GM21717 (cell line): ENCODE measurements at regions not wholly inside any gene's neighbourhood (a gene's known extent, or its start where the extent isn't known, plus 50 kb on each side); places are given as distances from the start of the nearest gene placed in this dataset.

ENCODE experiments used
- ATAC-seq: cut with Tn5 transposase; IDR thresholded peaks from one replicate; pipeline ENCODE4 v1.9.1; 2021; ENCODE audit warnings: mild to moderate bottlenecking, moderate library complexity; ENCODE audit not compliant: unreplicated experiment

DNA sequence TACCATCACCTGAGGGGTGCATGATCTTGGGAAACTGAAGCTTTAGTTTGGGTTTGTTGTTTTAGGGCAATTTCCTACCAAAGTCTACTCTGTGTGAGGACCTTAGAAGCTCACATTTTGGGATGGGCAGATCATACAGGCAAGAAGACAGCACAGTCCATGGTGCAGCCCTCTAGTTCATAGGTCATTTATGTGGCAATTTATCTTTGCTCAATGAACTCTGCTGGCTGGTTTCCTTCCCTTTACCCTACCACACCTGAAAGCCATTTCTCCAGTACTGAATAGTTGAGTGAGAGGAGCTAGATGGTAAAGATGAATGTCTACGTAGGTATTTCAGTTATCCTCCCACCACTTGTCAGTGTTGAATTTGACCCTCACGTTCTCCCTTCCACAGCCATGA lies 87.5 kb upstream of the KLF12 start:
- ATAC-seq, result no peak

DNA sequence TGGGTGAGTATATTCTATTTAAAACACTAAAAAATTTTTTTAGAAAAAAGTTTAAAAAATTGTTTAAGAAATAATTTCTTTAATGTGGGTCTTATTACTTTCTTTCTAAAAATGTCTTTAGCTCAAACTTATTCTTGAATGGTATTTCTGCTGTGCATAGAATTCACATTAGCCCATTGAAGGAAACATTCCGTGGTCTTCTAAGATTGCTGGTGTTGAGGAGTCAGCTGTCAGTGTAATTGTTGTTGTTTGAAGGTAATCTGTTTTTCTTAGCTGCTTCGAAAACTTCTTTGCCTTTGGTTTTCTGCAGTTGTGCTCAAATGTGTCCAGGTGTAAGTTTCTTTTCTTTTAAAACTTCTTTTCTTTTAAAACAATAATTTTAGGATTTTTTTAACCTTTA lies 85.4 kb upstream of the KLF12 start:
- ATAC-seq, result no peak

DNA sequence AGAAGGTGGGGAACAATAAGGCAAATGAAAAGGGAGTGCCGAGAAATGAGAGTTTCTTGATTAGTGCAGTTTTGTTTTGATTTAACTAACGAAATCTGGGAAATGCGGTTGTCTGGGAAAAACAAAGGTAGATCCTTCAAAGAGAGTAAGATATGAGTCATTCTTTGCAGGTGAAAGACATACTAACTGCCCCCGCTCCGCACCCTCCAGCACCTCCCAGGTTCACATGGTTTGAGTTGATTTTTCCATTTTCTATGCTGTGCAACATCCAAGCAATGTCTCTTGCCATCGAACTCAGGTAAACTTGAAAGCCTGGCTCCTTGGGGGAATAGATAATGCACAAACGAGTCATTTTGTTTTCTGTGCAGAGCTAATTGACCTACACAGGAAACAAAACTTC lies 84.1 kb upstream of the KLF12 start:
- ATAC-seq, result no peak

DNA sequence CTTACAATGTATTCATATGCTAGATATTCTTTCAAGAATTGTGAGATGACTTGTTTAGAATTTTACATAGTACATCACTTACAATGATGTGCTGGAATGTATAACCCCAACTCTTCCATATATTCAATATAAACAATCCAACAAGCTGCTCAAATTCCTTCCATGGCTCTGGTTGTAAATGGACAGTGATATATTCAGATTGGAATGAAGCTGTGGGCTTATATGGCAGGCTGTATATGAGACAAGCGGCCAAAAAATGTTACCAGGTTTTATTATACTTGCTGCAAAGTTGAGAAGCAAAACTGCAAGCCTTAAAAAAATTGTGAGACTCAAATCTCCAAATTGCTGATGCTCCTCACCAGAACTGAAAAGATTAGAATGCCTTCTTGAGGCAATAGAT lies 83.6 kb upstream of the KLF12 start:
- ATAC-seq, result no peak

DNA sequence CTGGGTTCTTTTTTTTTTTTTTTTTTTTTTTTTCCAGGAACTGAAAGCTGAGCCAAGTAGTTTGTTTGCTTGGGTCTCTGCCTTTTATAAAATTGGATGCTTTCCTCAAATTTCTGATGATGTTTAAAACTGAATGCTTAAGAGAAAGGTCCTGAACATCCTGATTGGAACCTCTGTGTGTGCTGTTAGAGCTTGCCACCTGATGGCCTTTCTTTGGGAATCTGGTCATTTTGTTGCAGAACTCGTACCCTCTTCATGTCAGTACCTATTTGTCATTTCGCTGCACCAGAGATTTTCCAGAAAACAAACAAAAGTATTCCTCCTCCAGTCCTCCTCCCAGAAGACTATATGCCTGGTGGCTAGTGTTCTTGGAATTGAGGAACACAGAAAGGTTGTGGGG lies 81.2 kb upstream of the KLF12 start:
- no peak for ATAC-seq

DNA sequence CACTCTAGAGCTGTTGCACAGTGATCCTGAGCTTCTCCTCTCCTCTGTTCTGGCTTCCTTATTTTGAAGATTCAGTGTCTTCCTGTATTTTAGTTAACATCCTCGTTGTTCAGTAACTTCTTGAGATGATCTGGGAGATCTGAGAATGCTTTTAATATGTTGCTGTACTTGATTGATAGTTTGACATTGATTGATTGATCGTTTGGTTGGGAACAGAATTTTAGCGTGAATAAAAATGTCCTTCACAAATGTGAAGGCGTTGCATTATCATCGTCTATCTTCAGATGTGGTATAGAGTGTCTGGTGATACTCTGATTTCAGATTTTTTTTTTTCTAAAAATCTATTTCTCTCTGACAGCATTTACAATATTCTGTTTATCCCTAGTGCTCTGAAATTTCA lies 80.1 kb upstream of the KLF12 start:
- ATAC-seq, result no peak

DNA sequence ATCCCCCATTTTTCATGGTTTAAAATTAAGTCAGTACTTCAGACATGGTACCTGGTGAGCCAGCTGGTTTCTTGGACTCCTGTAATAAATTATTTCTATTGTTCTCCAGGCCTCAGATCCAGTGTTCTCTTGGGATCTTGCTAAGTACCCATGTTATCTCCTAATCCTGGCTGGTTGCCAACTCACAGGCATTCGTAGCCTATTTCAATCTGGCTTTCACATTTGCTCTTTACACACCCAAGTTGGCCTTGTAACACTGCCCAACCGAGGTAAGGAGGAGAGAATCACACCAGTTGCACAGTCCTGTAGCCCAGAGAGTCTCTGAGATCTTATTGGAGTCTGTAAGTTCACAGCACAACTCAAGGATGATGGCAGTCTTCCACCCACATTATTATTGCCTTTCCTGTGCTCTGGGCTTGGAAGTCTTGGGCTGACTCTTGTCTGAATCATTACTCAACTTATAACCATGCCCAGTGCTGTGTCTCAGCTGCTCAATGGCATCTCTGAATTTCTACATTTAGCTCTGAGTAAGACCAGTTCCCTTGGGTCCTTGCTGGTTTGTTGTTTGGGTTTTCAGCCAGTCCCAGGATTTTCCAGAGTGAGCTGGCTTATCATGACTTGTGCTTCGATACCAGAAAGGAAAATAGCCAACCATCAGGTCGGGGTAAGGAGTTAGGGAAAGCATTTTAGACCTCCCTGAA lies 76.6 kb upstream of the KLF12 start:
- ATAC-seq, result no peak

DNA sequence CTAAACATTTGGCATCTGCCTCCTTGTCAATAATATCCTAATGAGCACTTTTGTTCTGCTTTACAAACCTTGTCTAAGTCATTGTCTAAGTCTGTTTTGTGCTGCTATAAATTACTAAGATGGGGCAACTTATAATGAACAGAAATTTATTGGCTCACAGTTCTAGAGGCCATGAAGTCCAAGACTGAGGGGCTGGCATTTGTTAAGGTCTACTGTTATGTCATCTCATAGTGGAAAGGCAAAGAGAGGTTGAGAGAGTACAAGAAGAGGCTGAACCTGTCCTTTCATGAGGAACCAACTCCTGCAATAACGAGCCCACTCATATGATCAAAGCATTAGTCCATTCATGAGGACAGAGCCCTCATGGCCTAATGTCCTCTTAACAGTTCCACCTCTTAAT lies 72.7 kb upstream of the KLF12 start:
- no peak for ATAC-seq

DNA sequence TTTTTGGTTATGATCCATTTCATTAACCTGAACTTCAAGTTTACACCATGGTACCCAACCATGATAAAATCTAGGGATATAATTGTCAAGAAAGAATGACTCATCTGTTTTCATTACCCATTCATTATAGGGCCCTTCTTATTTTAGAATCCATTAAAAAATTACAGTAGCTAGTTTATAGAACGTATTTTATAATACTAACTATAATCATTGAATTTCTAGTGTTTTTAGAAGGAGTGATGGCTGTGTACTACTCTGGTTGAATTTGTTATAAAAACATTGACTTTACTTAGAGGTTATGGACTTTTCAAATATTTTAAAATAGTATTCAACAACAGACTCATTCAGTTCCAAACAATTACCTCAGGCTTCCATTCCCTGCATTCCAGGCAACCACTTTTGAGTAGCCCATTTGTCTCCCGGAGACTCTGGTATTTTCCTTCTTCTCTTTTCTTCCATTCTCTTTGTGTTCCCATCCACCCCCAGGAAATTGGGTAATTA lies 71.9 kb upstream of the KLF12 start:
- ATAC-seq, result no peak

DNA sequence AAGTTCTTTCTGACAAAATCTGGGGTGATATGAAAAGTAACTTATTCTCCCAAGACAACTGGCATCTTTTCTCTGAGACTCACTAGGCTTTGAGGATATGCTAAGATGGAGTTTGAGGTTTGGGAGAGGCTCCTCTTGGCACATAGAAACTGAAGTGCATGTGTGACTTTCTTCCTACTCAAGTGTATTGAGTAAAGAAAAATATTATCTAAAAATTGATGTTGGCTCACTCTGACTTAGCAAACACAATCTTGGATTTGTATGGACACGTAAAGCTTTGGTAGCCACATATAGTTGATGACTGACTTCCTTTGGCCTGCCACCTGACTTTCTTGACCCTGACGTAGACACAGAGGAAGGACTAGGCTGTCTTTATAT lies 71.1 kb upstream of the KLF12 start:
- ATAC-seq, result no peak

DNA sequence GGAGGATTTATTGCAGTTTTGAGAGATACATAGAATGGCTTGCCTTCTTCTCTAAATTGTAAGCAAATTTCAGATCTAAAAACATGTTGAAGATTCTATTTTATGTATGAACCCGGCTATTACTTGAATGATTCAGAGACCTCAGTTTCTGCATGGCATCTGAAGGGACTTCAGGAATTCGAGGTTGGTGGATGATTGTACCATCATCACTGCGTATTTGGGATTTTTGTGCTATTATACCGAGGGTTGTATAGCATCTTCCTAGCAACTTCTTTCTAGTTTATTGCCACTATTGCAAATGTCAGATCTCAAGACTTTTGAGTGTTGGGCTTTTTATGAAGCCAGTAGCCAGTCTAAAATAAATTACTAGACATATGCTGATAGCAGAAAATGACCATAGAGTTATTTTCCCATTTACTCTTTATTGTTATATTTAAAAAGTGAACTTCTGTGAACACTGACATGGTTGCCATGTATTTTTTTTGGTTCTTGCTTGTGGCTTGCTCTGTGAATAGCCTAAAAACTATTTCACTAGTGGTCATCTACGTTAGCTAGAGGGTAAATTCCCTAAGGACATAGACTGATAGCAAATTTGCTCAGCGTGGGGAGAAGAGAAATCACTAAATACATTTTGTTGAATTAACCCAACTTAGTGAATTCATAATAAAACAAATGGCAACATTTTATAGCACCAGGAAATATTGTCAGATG lies 70.6 kb upstream of the KLF12 start:
- ATAC-seq, result no peak

DNA sequence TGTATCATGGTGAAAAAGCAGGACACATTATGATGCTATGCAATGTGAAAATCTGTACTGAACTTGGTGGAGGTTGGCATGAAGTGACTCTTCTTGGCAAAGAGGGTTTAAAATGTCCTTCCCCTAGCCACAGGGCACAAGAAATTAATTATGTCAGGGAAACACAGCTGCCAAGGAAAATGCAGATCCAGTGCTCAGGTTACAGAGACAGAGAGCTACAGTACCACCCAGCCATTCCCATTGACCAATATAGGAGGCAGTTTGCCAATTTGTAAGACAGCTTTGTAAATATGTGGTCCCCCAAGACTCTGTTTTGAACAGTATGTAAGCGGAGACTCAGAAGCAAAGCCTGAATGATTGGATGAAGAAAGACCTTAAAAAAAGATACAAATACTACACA lies 69.4 kb upstream of the KLF12 start:
- no peak for ATAC-seq

DNA sequence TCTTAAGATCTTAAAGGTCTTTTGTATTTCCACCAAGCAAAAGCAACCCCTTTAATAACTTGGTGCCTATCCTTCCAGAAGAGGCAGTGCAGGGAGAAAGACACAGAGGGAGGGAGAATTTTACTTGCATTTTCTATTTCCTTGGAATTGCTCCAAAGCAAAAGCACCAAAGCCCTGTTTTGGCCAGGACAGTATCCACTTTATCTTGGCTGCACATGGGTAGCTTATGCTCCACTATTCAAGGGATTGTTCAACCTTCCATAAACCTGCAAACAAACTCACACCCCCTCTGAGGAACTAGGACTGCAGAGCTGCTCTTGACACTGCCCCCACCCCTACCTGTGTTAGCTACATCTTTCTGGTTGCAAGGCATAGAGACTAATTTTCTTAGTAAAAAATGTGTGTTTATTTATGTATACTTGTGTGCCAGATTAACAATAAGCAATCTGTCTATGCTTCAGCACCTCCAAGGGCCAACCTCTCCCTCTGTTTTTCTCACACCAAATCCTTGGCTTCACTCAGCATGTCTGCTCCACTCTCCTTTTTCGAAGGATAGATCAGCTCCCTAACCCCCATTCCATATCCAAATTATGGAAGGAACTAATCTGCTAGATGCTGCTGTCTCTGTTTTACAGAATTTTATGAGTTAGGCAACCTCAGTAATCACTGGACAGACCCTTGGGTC lies 68.1 kb upstream of the KLF12 start:
- ATAC-seq, result no peak

DNA sequence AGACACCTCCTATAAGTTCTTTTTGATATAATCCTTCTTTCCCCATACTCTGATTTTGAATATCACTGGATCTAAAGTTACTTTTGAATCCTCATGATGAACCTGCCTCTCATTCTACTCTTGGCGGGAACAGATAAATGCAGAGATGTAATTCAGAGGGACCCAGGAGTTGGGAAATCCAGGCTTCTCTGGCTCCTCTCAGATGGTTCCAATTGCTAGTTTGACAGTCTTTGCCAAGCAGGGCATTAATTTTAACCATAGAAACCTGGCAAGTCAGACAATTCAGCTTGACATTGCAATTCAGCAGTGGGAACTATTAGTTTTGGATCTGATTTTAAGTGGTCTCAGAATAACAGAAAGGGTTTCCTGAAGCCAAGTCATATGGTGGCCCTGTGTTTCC lies 67.3 kb upstream of the KLF12 start:
- no peak for ATAC-seq

DNA sequence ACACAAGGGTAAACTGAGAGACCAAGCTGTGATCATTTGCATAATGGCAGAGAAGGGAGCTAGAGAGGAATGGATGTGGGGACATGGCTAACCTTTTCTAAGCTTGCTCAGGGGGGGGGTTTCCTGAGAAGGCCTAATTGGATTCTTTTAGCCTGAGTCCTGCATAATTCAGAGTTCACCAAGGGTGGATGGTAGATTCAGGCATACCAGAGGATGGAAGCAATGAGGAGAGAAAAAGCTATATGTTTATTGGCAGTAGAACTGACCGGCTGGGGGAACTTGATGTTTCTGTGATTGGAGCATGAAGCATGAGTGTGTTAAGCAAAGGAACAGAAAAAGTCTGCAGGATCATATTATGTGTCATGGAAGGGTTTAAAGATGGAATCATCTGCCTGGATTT lies 65.9 kb upstream of the KLF12 start:
- no peak for ATAC-seq

DNA sequence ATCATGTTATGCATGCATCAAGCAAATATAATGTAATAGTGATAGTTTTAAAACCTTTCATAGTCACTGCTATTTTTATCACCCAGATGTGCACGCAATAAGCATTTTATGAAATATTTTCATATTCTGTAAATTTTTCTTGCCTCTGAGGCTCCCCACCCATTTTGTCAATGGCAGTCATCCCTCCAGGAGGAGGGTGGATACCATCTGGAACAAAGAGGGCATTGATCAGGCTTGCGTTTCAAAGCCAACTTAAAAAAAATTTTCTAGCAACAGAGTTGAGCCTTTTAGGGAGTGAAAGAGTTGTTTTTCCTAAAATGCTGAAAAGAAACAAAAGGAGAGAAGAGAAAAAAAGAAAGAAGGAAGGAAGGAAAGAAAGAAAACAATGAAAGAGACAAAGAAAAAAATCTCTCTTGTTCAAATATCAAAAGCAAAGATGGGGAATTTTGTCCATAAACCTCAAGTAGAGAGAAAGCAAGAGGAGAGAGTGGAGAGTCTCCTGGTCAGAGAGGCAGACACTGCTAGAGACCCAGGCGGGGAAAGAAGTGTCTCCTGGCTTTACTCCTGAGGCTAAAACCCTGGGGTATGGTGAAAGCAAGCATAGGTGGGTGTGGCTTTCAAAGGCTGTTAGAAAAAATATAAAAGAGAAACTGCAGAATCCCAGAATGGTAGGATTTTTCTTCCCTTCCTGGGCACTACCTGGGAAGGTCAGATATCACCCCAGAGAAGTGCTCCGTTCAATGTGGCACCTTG lies 63.6 kb upstream of the KLF12 start:
- ATAC-seq, result no peak

DNA sequence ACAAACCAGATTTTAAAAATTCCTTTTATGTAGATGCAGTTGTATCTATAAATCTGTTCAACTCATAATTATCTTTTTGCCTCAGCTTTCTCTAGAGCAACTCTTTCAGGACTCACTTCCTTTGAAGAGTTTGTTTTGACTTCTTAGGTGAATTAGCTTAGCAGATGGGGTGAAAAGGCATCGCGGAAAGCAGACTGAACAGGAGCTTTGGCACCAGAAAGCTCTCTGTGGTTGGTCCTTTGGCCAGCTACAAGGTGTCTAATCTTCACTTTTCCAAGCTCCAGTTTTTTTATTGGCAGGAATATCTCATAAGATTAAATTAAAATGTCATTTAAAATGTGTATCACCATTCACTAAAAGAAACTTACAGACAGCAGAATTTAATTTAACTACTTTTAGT lies 60.6 kb upstream of the KLF12 start:
- no peak for ATAC-seq

DNA sequence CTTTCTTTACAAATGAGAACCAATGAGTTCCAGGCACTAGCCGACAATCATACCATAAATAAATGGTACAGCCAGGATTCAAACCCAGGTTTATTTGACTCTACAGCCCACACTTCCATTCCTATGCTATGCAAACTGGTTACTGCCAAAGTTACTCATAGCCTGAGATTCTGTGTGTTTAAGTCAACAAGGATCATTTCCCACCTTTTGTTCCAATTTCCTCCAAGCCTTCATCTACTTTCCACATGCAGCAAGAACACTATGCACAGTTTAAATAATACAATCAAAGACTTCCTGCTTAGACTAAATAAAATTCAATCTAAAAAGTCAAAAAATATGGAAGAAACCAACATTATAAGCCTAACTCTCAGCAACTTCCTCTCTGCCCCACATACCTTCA lies 59.2 kb upstream of the KLF12 start:
- no peak for ATAC-seq

DNA sequence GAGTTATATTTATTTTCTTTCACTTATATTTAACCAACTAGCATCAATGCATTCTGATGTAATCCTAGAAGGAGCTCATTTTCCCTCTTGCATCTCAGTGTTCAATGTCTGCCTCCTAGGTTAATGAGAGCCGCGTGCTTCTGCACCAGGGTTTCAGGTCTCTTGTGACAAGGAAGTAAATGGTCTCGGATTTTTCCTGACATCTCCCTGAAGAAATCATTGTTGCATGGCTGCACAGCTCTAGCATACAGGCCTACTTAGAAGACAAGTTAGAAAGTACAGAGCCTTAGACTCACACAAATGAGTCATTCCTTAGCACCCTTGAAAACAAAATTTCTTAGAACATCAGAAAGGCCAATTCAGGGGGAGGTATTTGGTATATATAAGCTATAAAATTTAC lies 57.2 kb upstream of the KLF12 start:
- ATAC-seq, result no peak

DNA sequence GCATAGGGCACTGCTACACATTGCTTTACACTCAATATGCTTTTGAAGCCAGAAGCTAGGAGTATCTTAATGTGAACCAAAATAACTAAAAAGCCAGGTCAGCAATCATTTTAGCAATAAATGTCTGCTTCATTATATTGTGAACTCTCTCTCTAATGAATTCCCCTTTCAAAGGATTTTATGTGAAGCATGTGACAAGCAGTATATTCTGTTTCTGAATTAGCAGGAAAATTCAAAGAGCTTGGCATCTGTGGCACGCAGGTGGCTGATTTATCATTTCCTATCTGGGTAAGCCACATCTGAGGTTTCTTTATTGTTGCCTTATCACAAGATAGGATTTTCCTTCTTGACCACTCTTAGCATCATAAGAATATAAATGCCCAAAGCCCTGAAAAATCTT lies 56.8 kb upstream of the KLF12 start:
- ATAC-seq, result no peak

DNA sequence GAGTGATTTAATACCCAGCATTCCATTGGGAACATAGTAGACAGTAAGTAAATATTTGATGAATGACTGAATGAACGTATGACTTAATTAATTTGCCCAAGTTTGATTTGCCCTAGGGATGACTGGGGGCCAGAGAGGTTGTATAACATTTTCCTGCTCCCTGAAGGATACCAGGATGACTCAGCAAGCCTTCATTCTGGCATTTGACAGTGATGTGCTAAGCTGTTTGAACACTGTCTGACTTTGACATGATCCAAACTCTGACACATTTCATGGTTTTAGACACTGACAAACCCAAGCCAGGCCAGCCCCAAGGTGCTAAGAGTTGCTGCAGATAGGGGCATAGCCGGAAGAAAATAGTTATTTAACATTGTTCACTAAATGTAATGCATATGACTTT lies 53.4 kb upstream of the KLF12 start:
- no peak for ATAC-seq

DNA sequence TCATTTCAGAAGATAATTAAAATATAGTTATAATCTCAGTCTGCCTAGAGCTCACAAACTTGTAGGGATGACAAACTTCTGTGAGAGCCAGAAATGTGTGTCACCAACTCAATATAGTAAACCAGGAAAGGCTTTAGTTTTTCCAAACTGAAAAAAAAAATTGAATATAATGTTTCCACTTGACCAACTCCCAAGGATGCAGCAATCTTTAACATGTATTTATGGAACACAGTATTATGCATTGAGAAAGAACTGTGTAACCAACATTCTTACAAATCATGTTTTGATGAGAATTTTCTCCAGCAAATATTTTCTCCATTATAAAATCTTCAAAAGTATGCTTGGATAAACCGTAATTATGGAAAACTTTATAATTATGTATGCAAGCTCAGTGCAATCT lies 50.1 kb upstream of the KLF12 start:
- no peak for ATAC-seq
